ENCODE measurements at regions not wholly inside any gene's neighbourhood (a gene's known extent, or its start where the extent isn't known, plus 50 kb on each side); places are given as distances from the start of the nearest gene placed in this dataset.

- TF ChIP-seq CTCF (IDR thresholded peaks at IDR 0.05) = no peak
- no peak for TF ChIP-seq POLR2AphosphoS5 (IDR thresholded peaks at IDR 0.05; ENCODE audit: low read depth, low read length)
- no peak for TF ChIP-seq REST (IDR thresholded peaks at IDR 0.05; ENCODE audit: insufficient read depth in 1 of 2, low read depth in 2 of 2, low read length in 1 of 2)
- TF ChIP-seq SIN3A (IDR thresholded peaks at IDR 0.05; ENCODE audit: borderline replicate concordance, insufficient read depth, low read depth, low read length) = no peak
Observed at GRCh38 chr4:145351162-145351561, 130.5 kb upstream of the SMAD1 start.

Data from Panc1 (cell line).